Liver (tissue), 3 donors: ENCODE measurements at regions not wholly inside any gene's neighbourhood (a gene's known extent, or its start where the extent isn't known, plus 50 kb on each side); places are given as distances from the start of the nearest gene placed in this dataset.

Experiments
- FOXA1 ChIP-seq: IDR thresholded peaks from 2 replicates; pipeline ENCODE4 v1.6.1; 2016; ENCODE audit warnings: antibody characterized with exemption
- FOXA2 ChIP-seq: IDR thresholded peaks from 2 replicates; pipeline ENCODE4 v1.6.1; 2016; ENCODE audit warnings: antibody characterized with exemption
- GABPA ChIP-seq, 2 donors: IDR thresholded peaks in 1 of 2; conservative IDR thresholded peaks in 1 of 2; 2 replicates each; pipeline ENCODE4 v1.6.1; 2016; ENCODE audit warnings: antibody characterized with exemption in 2 of 2, mild to moderate bottlenecking in 1 of 2, moderate library complexity in 1 of 2
- HNF4A ChIP-seq, 2 donors: conservative IDR thresholded peaks; 2 replicates each; pipeline ENCODE4 v1.6.1; 2016; ENCODE audit warnings: antibody characterized with exemption in 2 of 2, mild to moderate bottlenecking in 2 of 2
- HNF4G ChIP-seq: IDR thresholded peaks from 2 replicates; pipeline ENCODE4 v1.6.1; 2016; ENCODE audit warnings: antibody characterized with exemption
- JUND ChIP-seq, 2 donors: IDR thresholded peaks; 2 replicates each; pipeline ENCODE4 v1.6.1; 2016; ENCODE audit warnings: antibody characterized with exemption in 2 of 2
- MAX ChIP-seq: IDR thresholded peaks from 2 replicates; pipeline ENCODE4 v1.6.1; 2016; ENCODE audit warnings: antibody characterized with exemption
- NR2F2 ChIP-seq: IDR thresholded peaks from 2 replicates; pipeline ENCODE4 v1.6.1; 2016; ENCODE audit warnings: antibody characterized with exemption
- RAD21 ChIP-seq, 2 donors: IDR thresholded peaks; 2 replicates each; pipeline ENCODE4 v1.6.1; 2016; ENCODE audit warnings: antibody characterized with exemption in 2 of 2, mild to moderate bottlenecking in 2 of 2
- REST ChIP-seq: IDR thresholded peaks from 2 replicates; pipeline ENCODE4 v1.6.1; 2016; ENCODE audit warnings: antibody characterized with exemption, mild to moderate bottlenecking
- TAF1 ChIP-seq: conservative IDR thresholded peaks from 2 replicates; pipeline ENCODE4 v1.6.1; 2016; ENCODE audit warnings: antibody characterized with exemption, mild to moderate bottlenecking
- YY1 ChIP-seq: IDR thresholded peaks from 2 replicates; pipeline ENCODE4 v1.6.1; 2016; ENCODE audit warnings: antibody characterized with exemption, mild to moderate bottlenecking
- TF ChIP-seq, protein P1 (sequence below): fragments of 150-350 bp; IDR thresholded peaks from 2 replicates; pipeline ENCODE4 v1.5.1; 2017; ENCODE audit warnings: improper control_type of control experiment, low read depth, low read length; ENCODE audit not compliant: missing input control
- TF ChIP-seq, protein P2 (sequence below): IDR thresholded peaks from 2 replicates; pipeline ENCODE4 v1.6.1; 2016; ENCODE audit warnings: antibody characterized with exemption
- donor health status: healthy.
- donor health status: healthy.

- TF ChIP-seq, protein P1, sequence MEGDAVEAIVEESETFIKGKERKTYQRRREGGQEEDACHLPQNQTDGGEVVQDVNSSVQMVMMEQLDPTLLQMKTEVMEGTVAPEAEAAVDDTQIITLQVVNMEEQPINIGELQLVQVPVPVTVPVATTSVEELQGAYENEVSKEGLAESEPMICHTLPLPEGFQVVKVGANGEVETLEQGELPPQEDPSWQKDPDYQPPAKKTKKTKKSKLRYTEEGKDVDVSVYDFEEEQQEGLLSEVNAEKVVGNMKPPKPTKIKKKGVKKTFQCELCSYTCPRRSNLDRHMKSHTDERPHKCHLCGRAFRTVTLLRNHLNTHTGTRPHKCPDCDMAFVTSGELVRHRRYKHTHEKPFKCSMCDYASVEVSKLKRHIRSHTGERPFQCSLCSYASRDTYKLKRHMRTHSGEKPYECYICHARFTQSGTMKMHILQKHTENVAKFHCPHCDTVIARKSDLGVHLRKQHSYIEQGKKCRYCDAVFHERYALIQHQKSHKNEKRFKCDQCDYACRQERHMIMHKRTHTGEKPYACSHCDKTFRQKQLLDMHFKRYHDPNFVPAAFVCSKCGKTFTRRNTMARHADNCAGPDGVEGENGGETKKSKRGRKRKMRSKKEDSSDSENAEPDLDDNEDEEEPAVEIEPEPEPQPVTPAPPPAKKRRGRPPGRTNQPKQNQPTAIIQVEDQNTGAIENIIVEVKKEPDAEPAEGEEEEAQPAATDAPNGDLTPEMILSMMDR = no peak
- TF ChIP-seq RAD21 (IDR thresholded peaks at IDR 0.05) (no peak), FOXA1 (no peak), TAF1 (no peak), FOXA2 (no peak), MAX (no peak), REST (no peak), GABPA (IDR thresholded peaks at IDR 0.05 in 1 of 2, conservative IDR thresholded peaks at IDR 0.05 in 1 of 2) (no peak), HNF4G (no peak), NR2F2 (no peak), JUND (IDR thresholded peaks at IDR 0.05) (no peak), YY1 (no peak), HNF4A (conservative IDR thresholded peaks at IDR 0.05) (no peak)
- TF ChIP-seq, protein P2, sequence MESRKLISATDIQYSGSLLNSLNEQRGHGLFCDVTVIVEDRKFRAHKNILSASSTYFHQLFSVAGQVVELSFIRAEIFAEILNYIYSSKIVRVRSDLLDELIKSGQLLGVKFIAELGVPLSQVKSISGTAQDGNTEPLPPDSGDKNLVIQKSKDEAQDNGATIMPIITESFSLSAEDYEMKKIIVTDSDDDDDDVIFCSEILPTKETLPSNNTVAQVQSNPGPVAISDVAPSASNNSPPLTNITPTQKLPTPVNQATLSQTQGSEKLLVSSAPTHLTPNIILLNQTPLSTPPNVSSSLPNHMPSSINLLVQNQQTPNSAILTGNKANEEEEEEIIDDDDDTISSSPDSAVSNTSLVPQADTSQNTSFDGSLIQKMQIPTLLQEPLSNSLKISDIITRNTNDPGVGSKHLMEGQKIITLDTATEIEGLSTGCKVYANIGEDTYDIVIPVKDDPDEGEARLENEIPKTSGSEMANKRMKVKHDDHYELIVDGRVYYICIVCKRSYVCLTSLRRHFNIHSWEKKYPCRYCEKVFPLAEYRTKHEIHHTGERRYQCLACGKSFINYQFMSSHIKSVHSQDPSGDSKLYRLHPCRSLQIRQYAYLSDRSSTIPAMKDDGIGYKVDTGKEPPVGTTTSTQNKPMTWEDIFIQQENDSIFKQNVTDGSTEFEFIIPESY = no peak
These were observed 80.0 kb upstream of the SLC66A3 start for GRCh38 chr2:11075221-11075620.
